Adrenal gland (tissue), 9 donors: ENCODE measurements at regions not wholly inside any gene's neighbourhood (a gene's known extent, or its start where the extent isn't known, plus 50 kb on each side); places are given as distances from the start of the nearest gene placed in this dataset.

Source experiments
- DNase-seq, 7 donors: peaks; one replicate each; pipeline ENCODE4 v3.0.0-alpha.2; 2019 to 2020
- H3K27ac ChIP-seq, 5 donors: fragments of 200-600 bp; sonication (generic) in 4 of 5; 1 replicate in 3 of 5; 2 replicates in 2 of 5; pipeline versions ENCODE4 v1.5.1 to v1.8.0; 2016 to 2020; ENCODE audit warnings: mild to moderate bottlenecking in 1 of 5
- H3K27me3 ChIP-seq: fragments of 200-600 bp; 2 replicates; pipeline ENCODE4 v1.8.0; 2021
- H3K36me3 ChIP-seq, 2 donors: fragments of 200-600 bp; replicated peaks in 1 of 2; 1 replicate in 1 of 2; 2 replicates in 1 of 2; pipeline versions ENCODE4 v1.5.1 to v1.8.0; 2018 to 2022
- H3K4me1 ChIP-seq, 2 donors: fragments of 200-600 bp; replicated peaks in 1 of 2; 1 replicate in 1 of 2; 2 replicates in 1 of 2; pipeline versions ENCODE4 v1.5.1 to v1.8.0; 2018 to 2021
- H3K4me3 ChIP-seq, 4 donors: fragments of 200-600 bp; sonication (generic) in 3 of 4; one replicate each; pipeline ENCODE4 v1.5.1; 2016 to 2018
- H3K9me3 ChIP-seq, 3 donors: fragments of 200-600 bp; sonication (generic) in 1 of 3; replicated peaks in 1 of 3; 1 replicate in 2 of 3; 2 replicates in 1 of 3; pipeline versions ENCODE4 v1.5.1 to v1.8.0; 2016 to 2021
- CTCF ChIP-seq, 6 experiments: fragments of 450-650 bp in 4 of 6; fragments of 200-600 bp in 2 of 6; sonication (generic) in 1 of 6; IDR thresholded peaks; 1 replicate in 5 of 6; 2 replicates in 1 of 6; pipeline versions ENCODE4 v1.5.1 to v1.8.0; 2016 to 2021; ENCODE audit warnings: antibody characterized with exemption in 6 of 6, mild to moderate bottlenecking in 2 of 6, moderate library complexity in 1 of 6
- POLR2A ChIP-seq, 2 donors: fragments of 450-650 bp; IDR thresholded peaks; one replicate each; pipeline ENCODE4 v1.6.1; 2017; ENCODE audit warnings: antibody characterized with exemption in 2 of 2, mild to moderate bottlenecking in 2 of 2, moderate library complexity in 1 of 2
- WGBS, 4 donors: extraction: QIAGEN DNeasy Blood & Tissue Kit in 2 of 4; methylation state at CpG; one replicate each; pipeline versions ENCODE4 v1.1.5 to v1.1.7; 2013 to 2017; 5-methylcytosine and 5-hydroxymethylcytosine counted together
- intact Hi-C, 2 donors: fragments of 100-400 bp; cut with DNase I; formaldehyde crosslinking; loops; one replicate each; pipeline versions ENCODE4 v1.14.1 to v1.15.0; 2022 to 2023
- donor health status: healthy with polysubstance abuse.
- donor health status: Bipolar disorder and iron deficiency.
- donor health status: DM: yes; HTN: yes; CAD: no.
- donor health status: DM: no; HTN: no; CAD: no.
- donor health status: DM: no; HTN: no; CAD: no.

DNA sequence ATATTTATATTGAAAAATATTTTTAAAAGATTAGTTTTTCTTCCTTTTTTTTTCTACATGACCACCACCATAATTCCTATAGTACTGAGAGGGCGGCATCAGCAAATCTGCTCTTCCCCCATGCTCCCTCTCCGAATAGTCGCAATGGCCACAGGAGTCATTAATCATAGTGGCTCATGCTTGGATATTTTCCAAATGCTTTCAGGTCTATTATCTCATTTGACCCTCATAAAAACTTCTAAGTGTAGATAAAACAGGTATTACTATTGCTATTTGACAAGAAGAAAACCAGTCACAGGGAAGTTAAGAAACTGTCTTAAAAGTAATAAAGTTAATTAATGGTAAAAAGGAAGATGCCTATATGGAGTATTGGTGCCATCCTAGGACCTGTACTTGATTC is 440.7 kb downstream of the CMPK2 start:
- Histone ChIP-seq H3K4me3 (no peak overlapping the region), H3K27me3 (no peaks in the 10 kb centered on the region), H3K9me3 (no peaks in the 10 kb centered on the region), H3K27ac (no peak overlapping the region), H3K4me1 (no peaks in the 10 kb centered on the region), H3K36me3 (no peaks in the 10 kb centered on the region)
- no peak for DNase-seq
- intact Hi-C loops: no loop called here
- TF ChIP-seq POLR2A (IDR thresholded peaks at IDR 0.05) (no peak), CTCF (IDR thresholded peaks at IDR 0.05) (no peak)
- 40 to 66% (median 53%) methylated on average over 3 of the region's 3 CpGs for WGBS, 4 donors

- intact Hi-C loops: no loop called here
- H3K9me3 ChIP-seq: no peaks in the 10 kb centered on the region
- DNase-seq: no peak
- TF ChIP-seq POLR2A (IDR thresholded peaks at IDR 0.05): no peak
- no peak for TF ChIP-seq CTCF (IDR thresholded peaks at IDR 0.05)
- no peaks in the 10 kb centered on the region for H3K27me3 ChIP-seq
- no peak overlapping the region for H3K4me3 ChIP-seq
- no peak overlapping the region for H3K27ac ChIP-seq
- no peaks in the 10 kb centered on the region for H3K36me3 ChIP-seq
- WGBS, 4 donors: 78 to 88% (median 85%) methylated on average over 19 of the region's 19 CpGs
- H3K4me1 ChIP-seq: no peaks in the 10 kb centered on the region
Measured at GRCh38 chr2:6429210-6429986, 436.3 kb downstream of the CMPK2 start.

- no peak overlapping the region for H3K4me3 ChIP-seq
- H3K36me3 ChIP-seq: no peaks in the 10 kb centered on the region
- H3K27me3 ChIP-seq: no peaks in the 10 kb centered on the region
- H3K27ac ChIP-seq: no peak overlapping the region
- intact Hi-C loops: no loop called here
- 82 to 89% (median 83%) methylated on average over 6 of the region's 6 CpGs for WGBS, 4 donors
- DNase-seq: no peak
- TF ChIP-seq POLR2A (IDR thresholded peaks at IDR 0.05) (no peak), CTCF (IDR thresholded peaks at IDR 0.05) (no peak)
- no peaks in the 10 kb centered on the region for H3K9me3 ChIP-seq
- no peaks in the 10 kb centered on the region for H3K4me1 ChIP-seq
Measured at GRCh38 chr2:6434438-6434837, 431.3 kb downstream of the CMPK2 start.

DNA sequence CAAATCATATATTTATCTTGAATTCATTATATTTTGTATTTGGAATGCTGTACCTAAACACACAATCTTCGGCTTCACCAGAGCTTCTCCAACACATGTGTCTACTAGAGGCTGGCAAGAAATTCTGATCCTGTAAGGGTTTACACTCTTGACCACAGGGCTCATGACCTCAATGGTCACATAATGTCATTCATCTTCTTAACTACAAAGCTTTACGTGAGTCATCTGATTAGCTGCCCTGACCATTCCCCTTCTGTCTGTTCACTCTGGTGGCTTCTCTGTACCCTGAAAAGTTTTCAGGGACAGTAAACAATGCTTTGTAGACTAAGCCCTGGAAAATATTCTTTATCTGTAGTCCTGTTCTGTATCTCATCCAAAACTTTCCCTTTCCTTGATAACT is 423.9 kb downstream of the CMPK2 start:
- TF ChIP-seq POLR2A (IDR thresholded peaks at IDR 0.05) (no peak), CTCF (IDR thresholded peaks at IDR 0.05) (no peak)
- Histone ChIP-seq H3K36me3 (no peaks in the 10 kb centered on the region), H3K9me3 (no peaks in the 10 kb centered on the region), H3K27me3 (no peaks in the 10 kb centered on the region), H3K4me3 (no peak overlapping the region), H3K4me1 (no peaks in the 10 kb centered on the region), H3K27ac (no peak overlapping the region)
- intact Hi-C loops: no loop called here
- WGBS, 4 donors: 63 to 77% (median 71%) methylated on average over 2 of the region's 2 CpGs
- DNase-seq: no peak
